Pancreas (tissue), 10 donors: ENCODE measurements at regions not wholly inside any gene's neighbourhood (a gene's known extent, or its start where the extent isn't known, plus 50 kb on each side); places are given as distances from the start of the nearest gene placed in this dataset.

Experiments used
- ATAC-seq, 4 donors: fragments of 200-7000 bp; cut with Tn5 transposase; one replicate each; pipeline versions ENCODE4 v1.8.0 to v1.9.1; 2020; ENCODE audit warnings: mild to moderate bottlenecking in 4 of 4, moderate library complexity in 4 of 4
- DNase-seq, 6 donors: peaks; one replicate each; pipeline ENCODE4 v3.0.0-alpha.2; 2020
- FAIRE-seq: peaks from 2 replicates; lab custom pipeline; 2012; peaks lifted over from hg19 to GRCh38; lab: Jason Lieb, UNC
- H3K27ac ChIP-seq, 4 donors: fragments of 200-600 bp; sonication (generic); 1 replicate in 3 of 4; 2 replicates in 1 of 4; pipeline versions ENCODE4 v1.5.0 to v1.8.0; 2020
- H3K27me3 ChIP-seq, 4 donors: fragments of 200-600 bp; one replicate each; pipeline ENCODE4 v1.8.0; 2021
- H3K36me3 ChIP-seq, 3 donors: fragments of 200-600 bp; sonication (generic) in 1 of 3; one replicate each; pipeline versions ENCODE4 v1.5.0 to v1.8.0; 2020 to 2021
- H3K4me1 ChIP-seq, 3 donors: fragments of 200-600 bp; one replicate each; pipeline ENCODE4 v1.8.0; 2021
- H3K4me3 ChIP-seq, 4 donors: fragments of 200-600 bp; sonication (generic) in 2 of 4; one replicate each; pipeline versions ENCODE4 v1.5.0 to v1.8.0; 2020 to 2021
- H3K9me3 ChIP-seq, 4 donors: fragments of 200-600 bp; one replicate each; pipeline ENCODE4 v1.8.0; 2021
- CTCF ChIP-seq, 4 donors: fragments of 200-600 bp; sonication (generic) in 3 of 4; IDR thresholded peaks; one replicate each; pipeline versions ENCODE4 v1.5.0 to v1.8.0; 2021; ENCODE audit warnings: antibody characterized with exemption in 4 of 4
- WGBS, 2 donors: extraction: QIAGEN DNeasy Blood & Tissue Kit; methylation state at CpG; one replicate each; pipeline ENCODE4 v1.1.7; 2013; 5-methylcytosine and 5-hydroxymethylcytosine counted together
- intact Hi-C, 3 donors: fragments of 100-400 bp; cut with DNase I; formaldehyde crosslinking; loops; one replicate each; pipeline versions ENCODE4 v1.11.1 to v1.14.2; 2022
- donor health status: healthy with polysubstance abuse.
- donor health status: DM: no; HTN: no; CAD: no; lungs with moderate emphysema.
- donor health status: DM: no; HTN: no; CAD: no.
- donor health status: control.
- donor health status: control.
- donor health status: Bipolar disorder and iron deficiency.
- donor health status: DM: yes; HTN: yes; CAD: no.
- donor health status: DM: no; HTN: no; CAD: no.
- donor health status: DM: no; HTN: no; CAD: no.
- donor health status: DM: yes; HTN: yes; CAD: no.

GRCh38 chr19:28509079-28509895 lies 703.7 kb downstream of the UQCRFS1 start:
- Histone ChIP-seq H3K4me1 (no peaks in the 10 kb centered on the region), H3K4me3 (no peak overlapping the region), H3K9me3 (no peaks in the 10 kb centered on the region), H3K36me3 (no peaks in the 10 kb centered on the region), H3K27me3 (no peaks in the 10 kb centered on the region), H3K27ac (no peak overlapping the region)
- intact Hi-C loops = no loop called here
- DNase-seq = no peak
- WGBS, 2 donors = 75 to 79% methylated on average over 15 of the region's 15 CpGs
- no peak for TF ChIP-seq CTCF (IDR thresholded peaks at IDR 0.05)
- no peak for FAIRE-seq
- no peak for ATAC-seq

- no peak for ATAC-seq
- no peak for DNase-seq
- H3K9me3 ChIP-seq = no peaks in the 10 kb centered on the region
- no peaks in the 10 kb centered on the region for H3K4me1 ChIP-seq
- no peaks in the 10 kb centered on the region for H3K36me3 ChIP-seq
- no peak for FAIRE-seq
- no peak overlapping the region for H3K27ac ChIP-seq
- H3K4me3 ChIP-seq = no peak overlapping the region
- no peak for TF ChIP-seq CTCF (IDR thresholded peaks at IDR 0.05)
- H3K27me3 ChIP-seq = no peaks in the 10 kb centered on the region
- 45 to 54% methylated on average over 3 of the region's 3 CpGs for WGBS, 2 donors
- intact Hi-C loops = no loop called here
Measured at GRCh38 chr19:28508666-28509065, 704.3 kb downstream of the UQCRFS1 start.

GRCh38 chr19:28505933-28506332 lies 707.0 kb downstream of the UQCRFS1 start:
- H3K9me3 ChIP-seq = no peaks in the 10 kb centered on the region
- TF ChIP-seq CTCF (IDR thresholded peaks at IDR 0.05) = no peak
- 51 to 66% methylated on average over 2 of the region's 2 CpGs for WGBS, 2 donors
- no peaks in the 10 kb centered on the region for H3K27me3 ChIP-seq
- no peak overlapping the region for H3K27ac ChIP-seq
- no peak overlapping the region for H3K4me3 ChIP-seq
- no peak for ATAC-seq
- FAIRE-seq = no peak
- H3K4me1 ChIP-seq = no peaks in the 10 kb centered on the region
- DNase-seq = no peak
- no peaks in the 10 kb centered on the region for H3K36me3 ChIP-seq
- intact Hi-C loops = no loop called here

GRCh38 chr19:28505134-28505533 lies 707.8 kb downstream of the UQCRFS1 start:
- intact Hi-C loops = no loop called here
- Histone ChIP-seq H3K4me3 (no peak overlapping the region), H3K9me3 (no peaks in the 10 kb centered on the region), H3K36me3 (no peaks in the 10 kb centered on the region), H3K27ac (no peak overlapping the region), H3K4me1 (no peaks in the 10 kb centered on the region), H3K27me3 (no peaks in the 10 kb centered on the region)
- no peak for DNase-seq
- TF ChIP-seq CTCF (IDR thresholded peaks at IDR 0.05) = no peak
- FAIRE-seq = no peak
- 63 to 76% methylated on average over 3 of the region's 3 CpGs for WGBS, 2 donors
- no peak for ATAC-seq

- Histone ChIP-seq H3K27me3 (no peaks in the 10 kb centered on the region), H3K4me3 (no peak overlapping the region), H3K27ac (no peak overlapping the region), H3K4me1 (no peaks in the 10 kb centered on the region), H3K9me3 (no peaks in the 10 kb centered on the region), H3K36me3 (no peaks in the 10 kb centered on the region)
- intact Hi-C loops = no loop called here
- ATAC-seq = no peak
- no peak for FAIRE-seq
- no peak for DNase-seq
- TF ChIP-seq CTCF (IDR thresholded peaks at IDR 0.05) = no peak
- WGBS, 2 donors = 68 to 88% methylated on average over 3 of the region's 3 CpGs
Measured at GRCh38 chr19:28504727-28505126, 708.2 kb downstream of the UQCRFS1 start.
